ENCODE measurements at regions not wholly inside any gene's neighbourhood (a gene's known extent, or its start where the extent isn't known, plus 50 kb on each side); places are given as distances from the start of the nearest gene placed in this dataset.
"Not testable (repeated sequence)": the region's sequence is repeated elsewhere in the genome, so short reads cannot be mapped to it uniquely, and the experiment has no call there.

DNA sequence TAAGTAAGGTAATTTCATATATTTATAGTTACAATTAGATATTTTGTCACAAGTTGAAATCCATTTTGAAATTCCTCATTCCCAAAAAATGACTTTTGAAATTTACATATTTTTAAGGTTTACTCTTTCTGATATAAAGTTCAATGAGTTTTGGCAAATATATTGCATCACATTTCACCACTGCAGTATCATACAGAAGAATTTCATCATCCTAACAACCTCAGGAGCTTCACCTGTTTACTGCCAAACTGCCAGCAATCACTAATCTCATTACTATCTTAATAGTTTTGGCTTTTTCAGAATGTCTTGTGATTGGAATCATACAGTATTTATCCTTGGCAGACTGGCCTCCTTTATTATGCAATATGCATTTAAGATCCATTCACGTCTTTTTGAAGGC is 1578.9 kb downstream of the REEP3 start:
- TF ChIP-seq, protein P1, sequence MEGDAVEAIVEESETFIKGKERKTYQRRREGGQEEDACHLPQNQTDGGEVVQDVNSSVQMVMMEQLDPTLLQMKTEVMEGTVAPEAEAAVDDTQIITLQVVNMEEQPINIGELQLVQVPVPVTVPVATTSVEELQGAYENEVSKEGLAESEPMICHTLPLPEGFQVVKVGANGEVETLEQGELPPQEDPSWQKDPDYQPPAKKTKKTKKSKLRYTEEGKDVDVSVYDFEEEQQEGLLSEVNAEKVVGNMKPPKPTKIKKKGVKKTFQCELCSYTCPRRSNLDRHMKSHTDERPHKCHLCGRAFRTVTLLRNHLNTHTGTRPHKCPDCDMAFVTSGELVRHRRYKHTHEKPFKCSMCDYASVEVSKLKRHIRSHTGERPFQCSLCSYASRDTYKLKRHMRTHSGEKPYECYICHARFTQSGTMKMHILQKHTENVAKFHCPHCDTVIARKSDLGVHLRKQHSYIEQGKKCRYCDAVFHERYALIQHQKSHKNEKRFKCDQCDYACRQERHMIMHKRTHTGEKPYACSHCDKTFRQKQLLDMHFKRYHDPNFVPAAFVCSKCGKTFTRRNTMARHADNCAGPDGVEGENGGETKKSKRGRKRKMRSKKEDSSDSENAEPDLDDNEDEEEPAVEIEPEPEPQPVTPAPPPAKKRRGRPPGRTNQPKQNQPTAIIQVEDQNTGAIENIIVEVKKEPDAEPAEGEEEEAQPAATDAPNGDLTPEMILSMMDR (IDR thresholded peaks at IDR 0.05; ENCODE audit: extremely low read depth, missing control alignments) = no peak
- DNase-seq (ENCODE audit: low spot score) = no peak

GRCh38 chr10:65100881-65101280 is 1579.7 kb downstream of the REEP3 start:
- DNase-seq (ENCODE audit: low spot score) = not testable (repeated sequence)

DNA sequence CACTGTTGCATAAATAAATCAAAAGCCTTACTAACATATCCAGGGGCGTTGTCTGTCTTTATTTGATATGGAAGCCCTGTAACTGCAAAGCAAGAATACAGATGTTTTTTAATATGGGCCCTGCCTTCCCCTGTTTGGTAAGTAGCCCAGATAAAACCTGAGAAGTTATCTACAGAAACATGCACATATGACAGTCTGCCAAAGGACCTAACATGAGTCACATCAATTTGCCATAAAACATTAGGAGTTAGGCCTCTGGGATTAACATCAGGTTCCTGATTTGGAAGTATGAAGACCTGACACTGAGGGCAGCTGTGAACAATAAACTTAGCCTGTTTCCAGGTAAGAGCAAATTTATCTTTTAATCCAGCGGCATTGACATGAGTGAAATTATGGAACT is 1588.8 kb downstream of the REEP3 start:
- TF ChIP-seq, protein P1 (IDR thresholded peaks at IDR 0.05; ENCODE audit: extremely low read depth, missing control alignments) = no peak
- no peak for DNase-seq (ENCODE audit: low spot score)

- not testable (repeated sequence) for DNase-seq (ENCODE audit: low spot score)
Observed at GRCh38 chr10:65111059-65111458, 1589.9 kb downstream of the REEP3 start.

DNA sequence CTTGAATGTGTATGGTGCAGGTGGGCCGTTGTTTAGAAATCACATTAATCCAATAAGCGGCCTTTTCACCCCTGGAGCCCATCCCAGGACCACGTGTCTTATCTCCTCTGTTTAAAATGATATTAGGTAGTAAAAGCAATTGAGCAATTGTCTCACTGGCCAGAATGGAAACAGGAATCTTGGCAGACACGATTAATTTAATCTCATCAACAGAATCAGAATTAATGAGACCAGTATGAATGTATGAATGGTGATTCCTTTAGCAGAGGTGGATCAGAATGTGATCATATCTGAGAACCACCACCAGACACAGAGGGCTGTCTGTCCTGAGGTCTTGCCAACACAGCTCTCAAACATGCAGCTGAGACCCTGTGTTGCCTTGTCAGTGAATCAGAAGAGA is 1591.4 kb downstream of the REEP3 start:
- TF ChIP-seq, protein P1 (IDR thresholded peaks at IDR 0.05; ENCODE audit: extremely low read depth, missing control alignments) = no peak
- DNase-seq (ENCODE audit: low spot score) = no peak

DNA sequence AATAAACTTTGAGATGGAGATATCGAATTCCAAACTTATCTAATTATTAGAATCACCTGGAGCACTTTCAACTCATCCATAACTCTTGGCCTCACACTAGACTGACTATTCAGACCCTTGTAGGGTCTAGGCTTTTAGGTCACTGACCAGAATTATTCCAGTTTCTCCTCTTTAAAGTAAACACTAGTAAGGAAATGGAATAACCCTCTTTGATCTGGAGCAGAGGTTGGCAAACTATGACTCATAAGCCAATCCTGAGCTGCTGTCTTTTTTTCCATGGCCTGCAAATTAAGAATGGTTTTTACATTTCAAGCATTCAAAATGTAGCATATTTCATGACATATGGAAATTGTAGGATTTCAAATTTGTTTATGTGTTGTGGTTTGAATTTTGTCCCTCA is 1601.9 kb downstream of the REEP3 start:
- DNase-seq (ENCODE audit: low spot score) = no peak
- TF ChIP-seq, protein P1 (IDR thresholded peaks at IDR 0.05; ENCODE audit: extremely low read depth, missing control alignments) = no peak

DNA sequence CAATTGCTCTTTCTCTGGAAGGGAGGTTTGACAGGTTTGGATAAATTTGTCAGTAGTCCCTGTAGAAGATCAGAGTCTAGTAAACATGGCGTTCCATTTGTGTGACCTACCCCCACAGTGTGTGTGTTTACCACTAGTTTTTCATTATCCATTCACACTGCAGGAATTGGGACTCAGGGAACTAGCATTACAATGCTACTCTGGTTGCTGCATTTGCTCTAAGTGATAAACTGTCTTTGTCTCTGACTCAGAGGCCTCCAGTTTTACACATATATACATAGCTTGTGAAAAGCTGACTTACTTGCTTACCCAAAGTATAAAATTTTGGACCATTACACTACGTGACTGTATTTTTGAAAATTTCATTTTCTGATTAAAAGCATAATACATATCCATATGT is 1604.0 kb downstream of the REEP3 start:
- no peak for DNase-seq (ENCODE audit: low spot score)

GRCh38 chr10:65126288-65126687 is 1605.1 kb downstream of the REEP3 start:
- TF ChIP-seq, protein P1 (IDR thresholded peaks at IDR 0.05; ENCODE audit: extremely low read depth, missing control alignments) = no peak
- no peak for DNase-seq (ENCODE audit: low spot score)

More for the DNA sequence above, 1604.0 kb downstream of the REEP3 start:
- TF ChIP-seq, protein P1 (IDR thresholded peaks at IDR 0.05; ENCODE audit: extremely low read depth, missing control alignments) = no peak

DNA sequence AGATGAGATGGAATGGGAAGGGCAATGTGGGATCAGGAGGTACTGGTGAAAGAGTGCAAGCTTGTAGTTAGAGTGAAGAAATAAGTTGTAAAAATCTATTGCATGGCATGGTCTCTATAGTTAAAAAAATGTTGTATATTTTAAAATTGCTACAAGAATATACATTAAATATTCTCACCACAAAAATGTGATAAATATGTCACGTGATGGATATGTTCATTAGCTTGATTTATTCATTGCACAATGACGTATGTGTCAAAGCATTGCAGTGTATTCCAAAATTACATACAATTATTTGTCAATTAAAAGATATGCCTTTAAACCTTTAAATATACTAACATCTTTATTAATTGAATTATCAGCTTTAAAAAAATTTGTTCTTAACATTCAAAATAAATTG is 1607.1 kb downstream of the REEP3 start:
- DNase-seq (ENCODE audit: low spot score) = no peak
- TF ChIP-seq, protein P1 (IDR thresholded peaks at IDR 0.05; ENCODE audit: extremely low read depth, missing control alignments) = no peak

Data from GM20000 (cell line).